Glutamatergic neuron (in vitro differentiated cells): ENCODE measurements at regions not wholly inside any gene's neighbourhood (a gene's known extent, or its start where the extent isn't known, plus 50 kb on each side); places are given as distances from the start of the nearest gene placed in this dataset.

Source experiments
- DNase-seq: peaks from one replicate; pipeline ENCODE4 v3.0.0; 2022
- H3K27ac Mint-ChIP-seq: one replicate; pipeline ENCODE4 v1.8.0; 2020; ENCODE audit warnings: mild to moderate bottlenecking, mixed read lengths, inconsistent platforms; ENCODE audit not compliant: unreplicated experiment
- H3K27me3 Mint-ChIP-seq: one replicate; pipeline ENCODE4 v1.8.0; 2020; ENCODE audit warnings: mild to moderate bottlenecking, moderate library complexity, mixed read lengths, inconsistent platforms; ENCODE audit not compliant: unreplicated experiment
- H3K36me3 Mint-ChIP-seq: one replicate; pipeline ENCODE4 v1.8.0; 2020; ENCODE audit warnings: mild to moderate bottlenecking, mixed read lengths, inconsistent platforms; ENCODE audit not compliant: unreplicated experiment
- H3K4me1 Mint-ChIP-seq: one replicate; pipeline ENCODE4 v1.8.0; 2020; ENCODE audit warnings: mild to moderate bottlenecking, low read depth, mixed read lengths, inconsistent platforms; ENCODE audit not compliant: unreplicated experiment
- H3K4me3 Mint-ChIP-seq: one replicate; pipeline ENCODE4 v1.8.0; 2020; ENCODE audit warnings: mild to moderate bottlenecking, mixed read lengths, inconsistent platforms; ENCODE audit not compliant: unreplicated experiment
- H3K9me3 Mint-ChIP-seq: one replicate; pipeline ENCODE4 v1.8.0; 2020; ENCODE audit warnings: mild to moderate bottlenecking, moderate library complexity, mixed read lengths, inconsistent platforms; ENCODE audit not compliant: unreplicated experiment
- CTCF ChIP-seq: fragments of 200-600 bp; sonication (generic); IDR thresholded peaks from one replicate; pipeline ENCODE4 v1.5.0; 2021; ENCODE audit not compliant: partially characterized antibody, unreplicated experiment

GRCh38 chr14:100981809-100982208, 78.3 kb upstream of the RTL1 start:
- H3K27ac Mint-ChIP-seq = no peak overlapping the region
- no peaks in the 10 kb centered on the region for H3K4me1 Mint-ChIP-seq
- DNase-seq = no peak
- no peak overlapping the region for H3K4me3 Mint-ChIP-seq
- TF ChIP-seq CTCF = no peak
- H3K27me3 Mint-ChIP-seq = no peaks in the 10 kb centered on the region
- no peaks in the 10 kb centered on the region for H3K9me3 Mint-ChIP-seq
- H3K36me3 Mint-ChIP-seq = no peaks in the 10 kb centered on the region

GRCh38 chr14:100982353-100982752, 78.8 kb upstream of the RTL1 start:
- Mint-ChIP-seq H3K27ac (no peak overlapping the region), H3K9me3 (no peaks in the 10 kb centered on the region), H3K27me3 (no peaks in the 10 kb centered on the region), H3K4me1 (no peaks in the 10 kb centered on the region), H3K4me3 (no peak overlapping the region), H3K36me3 (no peaks in the 10 kb centered on the region)
- no peak for TF ChIP-seq CTCF
- DNase-seq = no peak

GRCh38 chr14:100982762-100983161, 79.2 kb upstream of the RTL1 start:
- TF ChIP-seq CTCF = no peak
- H3K27me3 Mint-ChIP-seq = no peaks in the 10 kb centered on the region
- H3K9me3 Mint-ChIP-seq = no peaks in the 10 kb centered on the region
- H3K4me1 Mint-ChIP-seq = no peaks in the 10 kb centered on the region
- H3K4me3 Mint-ChIP-seq = no peak overlapping the region
- H3K36me3 Mint-ChIP-seq = no peaks in the 10 kb centered on the region
- DNase-seq = no peak
- H3K27ac Mint-ChIP-seq = no peak overlapping the region

- no peaks in the 10 kb centered on the region for H3K27me3 Mint-ChIP-seq
- H3K27ac Mint-ChIP-seq = no peak overlapping the region
- no peak for TF ChIP-seq CTCF
- H3K4me3 Mint-ChIP-seq = no peak overlapping the region
- H3K4me1 Mint-ChIP-seq = no peaks in the 10 kb centered on the region
- no peaks in the 10 kb centered on the region for H3K9me3 Mint-ChIP-seq
- H3K36me3 Mint-ChIP-seq = no peaks in the 10 kb centered on the region
- no peak for DNase-seq
These were observed 80.2 kb upstream of the RTL1 start for GRCh38 chr14:100983710-100984109.

- no peak overlapping the region for H3K27ac Mint-ChIP-seq
These were observed 84.5 kb upstream of the RTL1 start for GRCh38 chr14:100988011-100988410.

More at GRCh38 chr14:100988011-100988410, 84.5 kb upstream of the RTL1 start:
- Mint-ChIP-seq H3K4me3 (no peak overlapping the region), H3K27me3 (no peaks in the 10 kb centered on the region), H3K4me1 (no peaks in the 10 kb centered on the region), H3K36me3 (no peaks in the 10 kb centered on the region), H3K9me3 (no peaks in the 10 kb centered on the region)
- TF ChIP-seq CTCF = no peak
- no peak for DNase-seq
